HepG2 (cell line): ENCODE measurements at regions not wholly inside any gene's neighbourhood (a gene's known extent, or its start where the extent isn't known, plus 50 kb on each side); places are given as distances from the start of the nearest gene placed in this dataset.

Experiments
- ATAC-seq: fragments of 200-7000 bp; cut with Tn5 transposase; 3 replicates; pipeline ENCODE4 v1.9.1; 2020; ENCODE audit warnings: mild to moderate bottlenecking, moderate library complexity
- BruUV-seq: library from RNA; stranded (reverse); fragments of 400-500 nt; replicated peaks from 2 replicates; lab custom pipeline; 2021; lab: Mats Ljungman, UMichigan
- CTCF ChIA-PET: fragments of 300-600 bp; formaldehyde crosslinking; extraction: SDS; loops from one replicate; lab custom pipeline; 2021; ENCODE audit warnings: low total read pairs, inconsistent platforms, low intra/inter-chr PET ratio; lab: Yijun Ruan, JAX
- POLR2A ChIA-PET: fragments of 350-600 bp; sonication (Branson Sonifier 250); formaldehyde crosslinking; loops from one replicate; lab custom pipeline; 2020; ENCODE audit warnings: antibody characterized with exemption, inconsistent platforms; lab: Yijun Ruan, JAX
- DNase-seq: peaks from one replicate; pipeline ENCODE4 v3.0.0-alpha.2; 2015; ENCODE audit warnings: low spot score
- FAIRE-seq: peaks from 3 replicates; lab custom pipeline; 2011; peaks lifted over from hg19 to GRCh38; lab: Jason Lieb, UNC
- H2AFZ ChIP-seq: one replicate; pipeline ENCODE4 v1.6.1; 2011; ENCODE audit warnings: low read length, inconsistent platforms
- H3K27ac ChIP-seq: fragments of 300-600 bp; 3 replicates; pipeline ENCODE4 v1.8.0; 2011; ENCODE audit warnings: mixed run types, mild to moderate bottlenecking, mixed read lengths, low read length, inconsistent platforms; ENCODE audit not compliant: insufficient read depth; ENCODE audit errors: extremely low read length
- H3K27me3 ChIP-seq, 2 experiments: fragments of 200-600 bp in 1 of 2; 2 replicates in 1 of 2; 3 replicates in 1 of 2; pipeline versions ENCODE4 v1.6.0 to v1.8.0; 2011; ENCODE audit warnings: low read length in 2 of 2, mild to moderate bottlenecking in 2 of 2, moderate library complexity in 2 of 2, inconsistent platforms in 1 of 2; ENCODE audit not compliant: insufficient read depth in 2 of 2, control insufficient read depth in 1 of 2
- H3K36me3 ChIP-seq, 2 experiments: fragments of 200-600 bp in 1 of 2; replicated peaks in 1 of 2; 2 replicates in 1 of 2; 3 replicates in 1 of 2; pipeline versions ENCODE4 v1.5.1 to v1.8.0; 2011; ENCODE audit warnings: low read length in 2 of 2, inconsistent platforms in 1 of 2; ENCODE audit not compliant: insufficient read depth in 2 of 2, control insufficient read depth in 1 of 2
- H3K4me1 ChIP-seq: 2 replicates; pipeline ENCODE4 v1.5.1; 2012; ENCODE audit warnings: low read length, inconsistent platforms; ENCODE audit not compliant: insufficient read depth
- H3K4me2 ChIP-seq: 2 replicates; pipeline ENCODE4 v1.6.0; 2011; ENCODE audit warnings: low read depth, low read length, inconsistent platforms
- H3K4me3 ChIP-seq, 3 experiments: fragments of 200-600 bp in 1 of 3; sonication (generic), shearing (Covaris generic) in 1 of 3; replicated peaks in 1 of 3; 2 replicates each; pipeline ENCODE4 v1.5.1; 2011 to 2016; ENCODE audit warnings: low read length in 3 of 3, inconsistent platforms in 2 of 3, low read depth in 2 of 3, mild to moderate bottlenecking in 2 of 3, control low read depth in 1 of 3, mixed read lengths in 1 of 3; ENCODE audit not compliant: insufficient read depth in 1 of 3
- H3K79me2 ChIP-seq: one replicate; pipeline ENCODE4 v1.6.1; 2011; ENCODE audit warnings: low read length, inconsistent platforms; ENCODE audit not compliant: insufficient read depth
- H3K9ac ChIP-seq: 2 replicates; pipeline ENCODE4 v1.6.0; 2011; ENCODE audit warnings: mild to moderate bottlenecking, low read depth, low read length, inconsistent platforms; ENCODE audit not compliant: insufficient read depth
- H3K9me3 ChIP-seq: 2 replicates; pipeline ENCODE4 v1.5.1; 2012; ENCODE audit warnings: mild to moderate bottlenecking, low read length
- H4K20me1 ChIP-seq: 2 replicates; pipeline ENCODE4 v1.6.0; 2011; ENCODE audit warnings: inconsistent platforms, mild to moderate bottlenecking, low read length, moderate library complexity; ENCODE audit not compliant: insufficient read depth
- EZH2 ChIP-seq: conservative IDR thresholded peaks from 2 replicates; pipeline ENCODE4 v1.6.1; 2012; ENCODE audit warnings: mild to moderate bottlenecking, low read depth, low read length, moderate library complexity
- HNRNPH1 ChIP-seq: fragments of 200-400 bp; formaldehyde crosslinking; optimal IDR thresholded peaks from 2 replicates; pipeline ENCODE3; 2017; ENCODE audit warnings: mild to moderate bottlenecking, low read depth, low read length
- YY1 ChIP-seq: IDR thresholded peaks from 2 replicates; pipeline ENCODE4 v1.6.1; 2011; ENCODE audit warnings: low read length, low read depth, moderate library complexity, mild to moderate bottlenecking; ENCODE audit not compliant: insufficient read depth, insufficient replicate concordance
- ZNF550 ChIP-seq: sonication (generic); formaldehyde crosslinking; IDR thresholded peaks from 2 replicates; pipeline ENCODE4 v1.4.0; 2020; ENCODE audit warnings: mild to moderate bottlenecking, missing genetic modification reagents, borderline replicate concordance
- ZNF607 ChIP-seq: sonication (generic); formaldehyde crosslinking; IDR thresholded peaks from 2 replicates; pipeline ENCODE4 v1.5.1; 2020; ENCODE audit warnings: missing genetic modification reagents, mild to moderate bottlenecking, borderline replicate concordance
- WGBS: methylation state at CpG from one replicate; pipeline ENCODE4 v1.1.6; 2017; ENCODE audit warnings: low lambda C conversion rate; 5-methylcytosine and 5-hydroxymethylcytosine counted together
- in situ Hi-C: cut with HindIII; loops from 2 replicates; pipeline ENCODE4 v1.10.0; 2017; ENCODE audit warnings: low pct_unique_long_range_greater_than_20kb; ENCODE audit not compliant: extremely low pct_ligation_motif_present
- intact Hi-C: fragments of 100-400 bp; cut with micrococcal nuclease; formaldehyde crosslinking; loops from one replicate; pipeline ENCODE4 v1.10.0; 2022; ENCODE audit not compliant: unreplicated experiment
- TF ChIP-seq, protein P1 (sequence below): IDR thresholded peaks from 2 replicates; pipeline ENCODE4 v1.6.1; 2016; ENCODE audit warnings: missing biosample characterization, missing genetic modification reagents, low read depth
- TF ChIP-seq, protein P2 (sequence below): sonication (generic); formaldehyde crosslinking; IDR thresholded peaks from 2 replicates; pipeline ENCODE4 v1.5.0; 2020; ENCODE audit warnings: missing genetic modification reagents
- TF ChIP-seq, protein P3 (sequence below): sonication (generic); formaldehyde crosslinking; IDR thresholded peaks from 2 replicates; pipeline ENCODE4 v1.4.0; 2020; ENCODE audit warnings: missing genetic modification reagents

DNA sequence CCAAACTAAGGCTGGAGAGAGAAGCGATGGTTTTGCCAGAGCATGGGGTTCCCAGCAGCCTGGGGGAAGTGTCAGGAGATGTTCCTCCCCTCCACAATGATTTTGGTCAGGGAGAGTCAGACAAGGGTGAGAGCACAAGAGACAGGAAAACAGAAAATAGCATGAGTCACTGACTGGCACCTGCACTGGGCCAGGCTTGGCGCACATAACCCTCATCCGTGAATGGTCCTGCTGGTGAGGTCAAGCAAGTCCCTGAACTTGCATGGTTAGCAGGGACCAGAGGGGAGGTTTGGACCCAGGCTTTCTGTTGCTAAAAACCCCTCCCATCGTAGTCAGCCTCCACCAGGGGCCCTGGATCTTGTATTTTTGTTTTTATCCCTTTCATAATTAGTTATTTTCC is 174.5 kb upstream of the MYT1L start (continued):
- TF ChIP-seq, protein P1, sequence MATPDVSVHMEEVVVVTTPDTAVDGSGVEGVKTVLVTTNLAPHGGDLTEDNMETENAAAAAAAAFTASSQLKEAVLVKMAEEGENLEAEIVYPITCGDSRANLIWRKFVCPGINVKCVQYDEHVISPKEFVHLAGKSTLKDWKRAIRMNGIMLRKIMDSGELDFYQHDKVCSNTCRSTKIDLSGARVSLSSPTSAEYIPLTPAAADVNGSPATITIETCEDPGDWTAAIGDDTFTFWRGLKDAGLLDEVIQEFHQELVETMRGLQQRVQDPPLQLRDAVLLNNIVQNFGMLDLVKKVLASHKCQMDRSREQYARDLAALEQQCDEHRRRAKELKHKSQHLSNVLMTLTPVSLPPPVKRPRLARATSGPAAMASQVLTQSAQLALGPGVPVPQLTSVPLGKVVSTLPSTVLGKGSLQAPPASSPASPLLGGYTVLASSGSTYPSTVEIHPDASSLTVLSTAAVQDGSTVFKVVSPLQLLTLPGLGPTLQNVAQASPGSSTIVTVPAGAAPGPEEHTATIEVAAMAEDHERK (CRISPR knock-in tag): no peak
- no peak for TF ChIP-seq HNRNPH1
- TF ChIP-seq, protein P2, sequence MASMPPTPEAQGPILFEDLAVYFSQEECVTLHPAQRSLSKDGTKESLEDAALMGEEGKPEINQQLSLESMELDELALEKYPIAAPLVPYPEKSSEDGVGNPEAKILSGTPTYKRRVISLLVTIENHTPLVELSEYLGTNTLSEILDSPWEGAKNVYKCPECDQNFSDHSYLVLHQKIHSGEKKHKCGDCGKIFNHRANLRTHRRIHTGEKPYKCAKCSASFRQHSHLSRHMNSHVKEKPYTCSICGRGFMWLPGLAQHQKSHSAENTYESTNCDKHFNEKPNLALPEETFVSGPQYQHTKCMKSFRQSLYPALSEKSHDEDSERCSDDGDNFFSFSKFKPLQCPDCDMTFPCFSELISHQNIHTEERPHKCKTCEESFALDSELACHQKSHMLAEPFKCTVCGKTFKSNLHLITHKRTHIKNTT: no peak
- no peak for TF ChIP-seq ZNF550 (CRISPR knock-in tag)
- TF ChIP-seq ZNF607: no peak
- no peak for TF ChIP-seq EZH2

DNA sequence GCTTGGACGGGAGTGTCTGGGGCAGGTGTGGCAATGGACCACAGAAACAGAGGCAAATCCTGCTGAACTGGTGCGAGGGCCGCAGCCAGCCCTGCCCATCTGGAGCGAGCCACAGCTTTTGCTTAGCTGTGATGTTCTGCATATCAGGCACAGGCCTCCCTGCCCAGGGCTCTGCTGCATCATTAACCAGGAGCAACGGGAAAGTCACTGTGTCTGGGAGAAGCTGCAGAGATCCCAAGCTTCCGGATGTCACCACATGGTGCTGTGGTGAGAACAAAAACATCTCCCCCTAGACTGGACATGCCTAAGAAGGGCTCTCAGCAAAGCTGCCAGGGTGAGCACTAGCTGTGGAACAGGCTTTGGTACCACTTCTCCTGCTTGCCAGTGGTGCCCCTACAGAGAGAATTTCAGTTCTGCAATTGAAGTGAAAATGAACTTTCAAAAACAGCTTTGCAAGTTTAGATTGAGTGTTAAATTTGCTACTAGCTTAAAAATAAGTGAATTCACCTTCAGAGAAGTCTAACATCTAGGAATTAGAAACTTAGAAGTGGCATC is 172.9 kb upstream of the MYT1L start:
- CTCF ChIA-PET: no interaction called here
- H4K20me1 ChIP-seq: no peaks in the 10 kb centered on the region
- TF ChIP-seq YY1: no peak
- TF ChIP-seq, protein P3, sequence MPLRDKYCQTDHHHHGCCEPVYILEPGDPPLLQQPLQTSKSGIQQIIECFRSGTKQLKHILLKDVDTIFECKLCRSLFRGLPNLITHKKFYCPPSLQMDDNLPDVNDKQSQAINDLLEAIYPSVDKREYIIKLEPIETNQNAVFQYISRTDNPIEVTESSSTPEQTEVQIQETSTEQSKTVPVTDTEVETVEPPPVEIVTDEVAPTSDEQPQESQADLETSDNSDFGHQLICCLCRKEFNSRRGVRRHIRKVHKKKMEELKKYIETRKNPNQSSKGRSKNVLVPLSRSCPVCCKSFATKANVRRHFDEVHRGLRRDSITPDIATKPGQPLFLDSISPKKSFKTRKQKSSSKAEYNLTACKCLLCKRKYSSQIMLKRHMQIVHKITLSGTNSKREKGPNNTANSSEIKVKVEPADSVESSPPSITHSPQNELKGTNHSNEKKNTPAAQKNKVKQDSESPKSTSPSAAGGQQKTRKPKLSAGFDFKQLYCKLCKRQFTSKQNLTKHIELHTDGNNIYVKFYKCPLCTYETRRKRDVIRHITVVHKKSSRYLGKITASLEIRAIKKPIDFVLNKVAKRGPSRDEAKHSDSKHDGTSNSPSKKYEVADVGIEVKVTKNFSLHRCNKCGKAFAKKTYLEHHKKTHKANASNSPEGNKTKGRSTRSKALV (CRISPR knock-in tag): no peak

More for the DNA sequence above, 172.9 kb upstream of the MYT1L start:
- Histone ChIP-seq H3K27ac (no peak overlapping the region), H3K9ac (no peak overlapping the region), H3K9me3 (peaks cover 7% of the 10 kb centered on the region), H3K4me3 (no peak overlapping the region), H3K79me2 (no peaks in the 10 kb centered on the region), H3K36me3 (no peaks in the 10 kb centered on the region), H3K27me3 (peaks cover 0 to 3% of the 10 kb centered on the region in 2 experiments; a peak in 1 of 5 replicates), H2AFZ (no peak overlapping the region), H3K4me1 (no peaks in the 10 kb centered on the region), H3K4me2 (no peak overlapping the region)
- ATAC-seq (no peak; the same call in 2 of the 3 replicates), DNase-seq (no peak), FAIRE-seq (no peak)
- POLR2A ChIA-PET: no interaction called here
- in situ Hi-C loops: no loop called here
- 0% methylated on average over 3 of the region's 6 CpGs for WGBS
- intact Hi-C loops: no loop called here
- no TSS peak for BruUV-seq
